D721Med (cell line): ENCODE measurements at regions not wholly inside any gene's neighbourhood (a gene's known extent, or its start where the extent isn't known, plus 50 kb on each side); places are given as distances from the start of the nearest gene placed in this dataset.

Experiments used
- DNase-seq: peaks from one replicate; pipeline ENCODE4 v3.0.0; 2011; ENCODE audit warnings: low spot score; ENCODE audit not compliant: insufficient read length
- FAIRE-seq: peaks from 2 replicates; lab custom pipeline; 2011; peaks lifted over from hg19 to GRCh38; lab: Jason Lieb, UNC
- TF ChIP-seq, protein P1 (sequence below): IDR thresholded peaks from 2 replicates; pipeline ENCODE4 v1.5.1; 2012; ENCODE audit warnings: mild to moderate bottlenecking, control low read depth; ENCODE audit not compliant: insufficient read depth; ENCODE audit errors: missing control alignments

DNA sequence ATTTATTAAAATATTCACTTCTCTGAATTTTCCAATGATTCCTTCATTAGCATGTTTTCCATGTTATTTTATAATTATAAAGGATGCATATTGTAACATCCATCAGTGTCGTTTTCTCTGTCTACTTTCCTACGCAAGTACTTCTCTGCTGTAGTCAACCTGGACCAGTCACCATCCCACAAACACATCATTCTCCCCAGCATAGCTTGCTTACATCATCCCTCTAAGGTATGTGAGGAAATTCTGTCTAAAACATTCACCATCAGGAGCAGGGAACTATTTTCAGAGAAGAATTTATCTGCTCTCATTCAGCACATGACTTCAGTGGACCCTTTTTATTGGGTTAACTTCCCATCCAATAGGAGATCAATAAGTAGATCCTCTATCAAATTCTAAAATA, 806.1 kb upstream of the ARGLU1 start:
- TF ChIP-seq, protein P1, sequence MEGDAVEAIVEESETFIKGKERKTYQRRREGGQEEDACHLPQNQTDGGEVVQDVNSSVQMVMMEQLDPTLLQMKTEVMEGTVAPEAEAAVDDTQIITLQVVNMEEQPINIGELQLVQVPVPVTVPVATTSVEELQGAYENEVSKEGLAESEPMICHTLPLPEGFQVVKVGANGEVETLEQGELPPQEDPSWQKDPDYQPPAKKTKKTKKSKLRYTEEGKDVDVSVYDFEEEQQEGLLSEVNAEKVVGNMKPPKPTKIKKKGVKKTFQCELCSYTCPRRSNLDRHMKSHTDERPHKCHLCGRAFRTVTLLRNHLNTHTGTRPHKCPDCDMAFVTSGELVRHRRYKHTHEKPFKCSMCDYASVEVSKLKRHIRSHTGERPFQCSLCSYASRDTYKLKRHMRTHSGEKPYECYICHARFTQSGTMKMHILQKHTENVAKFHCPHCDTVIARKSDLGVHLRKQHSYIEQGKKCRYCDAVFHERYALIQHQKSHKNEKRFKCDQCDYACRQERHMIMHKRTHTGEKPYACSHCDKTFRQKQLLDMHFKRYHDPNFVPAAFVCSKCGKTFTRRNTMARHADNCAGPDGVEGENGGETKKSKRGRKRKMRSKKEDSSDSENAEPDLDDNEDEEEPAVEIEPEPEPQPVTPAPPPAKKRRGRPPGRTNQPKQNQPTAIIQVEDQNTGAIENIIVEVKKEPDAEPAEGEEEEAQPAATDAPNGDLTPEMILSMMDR = no peak
- DNase-seq (no peak), FAIRE-seq (no peak)

GRCh38 chr13:107373551-107373950, 805.6 kb upstream of the ARGLU1 start:
- DNase-seq (no peak), FAIRE-seq (no peak)
- TF ChIP-seq, protein P1 = peak; percentile 28

DNA sequence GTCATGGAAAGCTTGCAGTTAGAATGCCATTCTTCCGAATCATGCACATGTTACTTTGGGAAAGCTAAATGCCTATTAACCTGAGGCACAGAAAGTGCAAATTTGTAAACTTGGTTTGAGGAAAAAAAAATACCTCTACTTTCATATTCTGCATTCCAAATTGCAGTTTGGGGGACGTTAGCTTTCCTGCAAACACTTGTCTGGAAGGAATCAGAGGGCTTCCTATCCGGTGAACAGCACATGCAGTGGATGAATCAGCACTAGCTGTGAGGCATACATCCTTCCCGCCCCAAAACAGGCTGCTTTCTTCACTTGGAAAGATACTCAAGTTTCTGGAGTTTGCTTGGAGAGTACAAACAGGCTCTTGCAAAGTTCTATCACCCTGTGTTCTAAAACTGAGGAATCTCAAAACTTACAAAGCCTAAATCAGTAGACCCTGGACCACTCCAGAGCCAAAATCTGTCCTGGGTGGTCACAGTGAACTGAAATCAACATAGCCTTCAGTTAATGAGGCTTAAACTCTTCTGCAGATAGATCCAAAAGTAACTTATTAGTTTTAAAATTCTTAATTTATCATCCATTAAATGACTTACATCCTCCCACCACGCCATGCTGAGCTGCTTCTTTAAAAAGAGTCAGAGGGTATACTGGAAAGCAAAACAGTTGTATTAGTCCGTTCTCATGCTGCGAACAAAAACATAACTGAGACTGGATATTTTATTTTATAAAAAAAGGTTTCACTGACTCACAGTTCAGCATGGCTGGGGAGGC, 802.3 kb upstream of the ARGLU1 start:
- no peak for DNase-seq
- FAIRE-seq = no peak
- TF ChIP-seq, protein P1 = no peak

DNA sequence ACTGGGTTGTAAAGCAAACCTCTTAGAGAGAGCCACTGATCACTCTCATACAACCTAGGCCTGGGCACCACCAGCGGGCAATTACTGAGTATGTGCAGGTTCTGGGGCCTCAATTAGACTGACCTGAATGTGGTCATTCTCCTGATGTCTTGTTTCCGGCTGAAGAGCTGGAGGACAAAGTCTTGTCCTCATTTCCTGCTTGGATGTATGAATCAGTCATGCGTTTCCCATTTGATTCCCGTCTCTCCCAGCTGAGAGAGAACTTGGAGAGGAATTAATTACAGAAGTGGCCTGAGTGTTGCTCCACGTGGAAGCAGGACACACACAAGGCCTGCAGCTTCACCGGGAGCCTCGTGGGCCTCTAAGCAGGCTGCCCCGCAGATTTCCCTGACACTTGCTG, 799.3 kb upstream of the ARGLU1 start:
- FAIRE-seq = no peak
- no peak for DNase-seq
- TF ChIP-seq, protein P1 = no peak

DNA sequence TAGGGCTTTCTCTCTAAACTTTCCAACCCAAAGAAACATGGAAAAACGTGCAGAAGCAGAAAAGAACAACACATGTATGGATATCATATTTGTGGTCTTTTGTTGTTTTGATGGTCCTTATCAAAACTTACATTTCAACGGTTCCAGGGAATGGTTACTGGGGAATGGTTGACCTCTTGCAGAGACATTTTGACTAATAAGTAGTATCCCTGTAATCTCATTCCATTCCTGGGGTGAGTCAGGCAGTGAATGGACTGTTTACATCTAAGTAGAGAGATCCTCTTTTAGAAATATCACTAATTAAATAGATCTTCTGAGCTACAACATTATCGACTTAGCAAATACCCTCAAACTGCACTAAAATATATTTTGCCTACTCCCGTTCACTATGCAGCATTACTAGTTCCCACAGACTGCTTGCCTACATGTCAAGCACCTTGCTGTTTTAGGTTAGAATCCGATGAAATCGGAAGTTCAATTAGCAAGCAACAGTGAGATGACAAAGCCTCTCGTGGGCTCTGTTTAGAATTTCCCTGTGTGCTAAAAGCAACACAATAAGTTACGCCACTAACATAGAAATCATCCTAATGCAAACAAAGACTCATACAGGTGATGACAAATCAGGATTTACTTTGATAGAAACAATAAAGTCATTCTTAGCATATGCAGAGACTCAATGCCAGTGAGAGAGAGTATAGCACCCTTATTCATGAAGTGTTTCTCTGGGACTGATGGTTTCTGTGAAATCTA, 797.7 kb upstream of the ARGLU1 start:
- no peak for FAIRE-seq

DNA sequence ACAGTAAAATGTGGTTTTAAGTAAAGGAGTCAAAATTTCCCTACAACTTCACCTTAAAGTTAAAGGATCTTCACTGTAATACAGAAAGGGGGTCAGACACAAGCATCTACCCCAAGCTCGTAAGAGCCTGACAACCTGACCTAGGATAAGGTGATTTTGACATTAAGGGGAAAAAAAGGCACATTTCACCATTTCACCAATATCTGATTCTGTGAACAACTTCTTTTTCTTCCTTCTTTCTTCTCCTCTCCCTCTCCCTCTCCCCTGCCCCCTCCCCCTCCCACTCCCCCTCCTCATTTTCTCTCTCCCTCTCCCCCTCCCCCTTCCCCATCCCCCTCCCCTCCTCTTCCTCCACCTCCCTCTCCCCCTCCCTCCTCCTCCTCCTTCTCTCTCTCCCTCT, 796.7 kb upstream of the ARGLU1 start:
- TF ChIP-seq, protein P1 = no peak
- no peak for FAIRE-seq
- DNase-seq = no peak

More for the DNA sequence above, 797.7 kb upstream of the ARGLU1 start:
- TF ChIP-seq, protein P1 = no peak
- no peak for DNase-seq

DNA sequence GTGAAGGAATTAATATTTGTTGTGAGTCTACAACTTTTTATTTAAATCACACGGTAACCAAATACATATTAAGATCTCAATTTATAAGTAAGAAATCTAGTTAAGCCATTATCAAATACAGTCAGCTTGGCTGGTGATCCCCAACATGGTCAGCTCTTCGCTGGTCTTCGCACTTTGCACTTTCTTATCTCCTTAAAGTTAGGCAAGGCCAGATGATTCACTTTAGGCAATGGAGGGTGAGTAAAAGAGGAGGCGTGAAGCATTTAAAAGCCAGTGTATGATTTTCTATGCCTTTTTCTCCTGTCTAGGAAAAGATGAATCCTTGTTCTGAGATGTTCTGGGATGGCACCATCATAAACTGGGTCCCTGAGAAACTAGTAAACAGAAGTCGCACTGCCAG, 793.7 kb upstream of the ARGLU1 start:
- FAIRE-seq = no peak
- TF ChIP-seq, protein P1 = no peak

More for the DNA sequence above, 793.7 kb upstream of the ARGLU1 start:
- DNase-seq = no peak
